ENCODE measurements at regions not wholly inside any gene's neighbourhood (a gene's known extent, or its start where the extent isn't known, plus 50 kb on each side); places are given as distances from the start of the nearest gene placed in this dataset.

- Histone ChIP-seq H3K79me2 (ENCODE audit: control insufficient read depth, low read length) (no peaks in the 10 kb centered on the region), H3K9me3 (ENCODE audit: control insufficient read depth, insufficient read depth, low read length) (no peaks in the 10 kb centered on the region), H3F3A (ENCODE audit: control insufficient read depth, insufficient read depth) (no peaks in the 10 kb centered on the region), H3K27me3 (ENCODE audit: control insufficient read depth, low read length) (peaks cover 3% of the 10 kb centered on the region; the same call in 1 of the 2 replicates), H4K20me1 (ENCODE audit: control insufficient read depth, insufficient read depth, low read depth, low read length) (no peaks in the 10 kb centered on the region), H3K4me2 (ENCODE audit: low read length) (no peak overlapping the region), H3K4me1 (ENCODE audit: control insufficient read depth, low read length) (0 out of 2 replicates have a peak, but pooled peaks cover 2% of the 10 kb centered on the region), H3K4me3 (ENCODE audit: low read length) (no peak overlapping the region), H3K36me3 (ENCODE audit: control insufficient read depth, low read length) (no peaks in the 10 kb centered on the region), H3K27ac (ENCODE audit: low read depth, low read length) (no peak overlapping the region), H3K9me2 (replicated peaks; ENCODE audit: control insufficient read depth, low read length) (no peaks in the 10 kb centered on the region)
- no peak for TF ChIP-seq CTCF (IDR thresholded peaks at IDR 0.05; ENCODE audit: low read depth, low read length, poor library complexity, severe bottlenecking)
- TF ChIP-seq EZH2phosphoT487 (IDR thresholded peaks at IDR 0.05; ENCODE audit: borderline replicate concordance, low read length), result no peak
Measured at GRCh38 chr1:19577561-19577960, 66.5 kb upstream of the NBL1 start.

GRCh38 chr1:19577036-19577435 is 67.1 kb upstream of the NBL1 start:
- Histone ChIP-seq H4K20me1 (ENCODE audit: control insufficient read depth, insufficient read depth, low read depth, low read length) (no peaks in the 10 kb centered on the region), H3K27ac (ENCODE audit: low read depth, low read length) (no peak overlapping the region), H3K9me3 (ENCODE audit: control insufficient read depth, insufficient read depth, low read length) (no peaks in the 10 kb centered on the region), H3F3A (ENCODE audit: control insufficient read depth, insufficient read depth) (no peaks in the 10 kb centered on the region), H3K4me3 (ENCODE audit: low read length) (no peak overlapping the region), H3K36me3 (ENCODE audit: control insufficient read depth, low read length) (no peaks in the 10 kb centered on the region), H3K4me1 (ENCODE audit: control insufficient read depth, low read length) (0 out of 2 replicates have a peak, but pooled peaks cover 2% of the 10 kb centered on the region), H3K4me2 (ENCODE audit: low read length) (no peak overlapping the region), H3K79me2 (ENCODE audit: control insufficient read depth, low read length) (no peaks in the 10 kb centered on the region), H3K27me3 (ENCODE audit: control insufficient read depth, low read length) (0 out of 2 replicates have a peak, but pooled peaks cover 2% of the 10 kb centered on the region), H3K9me2 (replicated peaks; ENCODE audit: control insufficient read depth, low read length) (no peaks in the 10 kb centered on the region)
- TF ChIP-seq EZH2phosphoT487 (IDR thresholded peaks at IDR 0.05; ENCODE audit: borderline replicate concordance, low read length) (no peak), CTCF (IDR thresholded peaks at IDR 0.05; ENCODE audit: low read depth, low read length, poor library complexity, severe bottlenecking) (no peak)

GRCh38 chr1:19569786-19570185 is 74.3 kb upstream of the NBL1 start:
- Histone ChIP-seq H3K4me1 (ENCODE audit: control insufficient read depth, low read length) (no peaks in the 10 kb centered on the region), H3K27ac (ENCODE audit: low read depth, low read length) (no peak overlapping the region), H3K9me3 (ENCODE audit: control insufficient read depth, insufficient read depth, low read length) (no peaks in the 10 kb centered on the region), H3K9me2 (replicated peaks; ENCODE audit: control insufficient read depth, low read length) (no peaks in the 10 kb centered on the region), H3K36me3 (ENCODE audit: control insufficient read depth, low read length) (no peaks in the 10 kb centered on the region), H3F3A (ENCODE audit: control insufficient read depth, insufficient read depth) (no peaks in the 10 kb centered on the region), H4K20me1 (ENCODE audit: control insufficient read depth, insufficient read depth, low read depth, low read length) (no peaks in the 10 kb centered on the region), H3K4me2 (ENCODE audit: low read length) (no peak overlapping the region), H3K79me2 (ENCODE audit: control insufficient read depth, low read length) (no peaks in the 10 kb centered on the region), H3K4me3 (ENCODE audit: low read length) (no peak overlapping the region), H3K27me3 (ENCODE audit: control insufficient read depth, low read length) (no peaks in the 10 kb centered on the region)
- TF ChIP-seq EZH2phosphoT487 (IDR thresholded peaks at IDR 0.05; ENCODE audit: borderline replicate concordance, low read length) (no peak), CTCF (IDR thresholded peaks at IDR 0.05; ENCODE audit: low read depth, low read length, poor library complexity, severe bottlenecking) (no peak)
